Endometrial microvascular endothelial cells (primary cell): ENCODE measurements at regions not wholly inside any gene's neighbourhood (a gene's known extent, or its start where the extent isn't known, plus 50 kb on each side); places are given as distances from the start of the nearest gene placed in this dataset.

Source experiments
- in situ Hi-C: cut with HindIII; loops from 2 replicates; pipeline ENCODE4 v1.10.0; 2017; ENCODE audit warnings: low sequenced_read_pairs, low pct_unique_long_range_greater_than_20kb; ENCODE audit errors: inconsistent ontology term

DNA sequence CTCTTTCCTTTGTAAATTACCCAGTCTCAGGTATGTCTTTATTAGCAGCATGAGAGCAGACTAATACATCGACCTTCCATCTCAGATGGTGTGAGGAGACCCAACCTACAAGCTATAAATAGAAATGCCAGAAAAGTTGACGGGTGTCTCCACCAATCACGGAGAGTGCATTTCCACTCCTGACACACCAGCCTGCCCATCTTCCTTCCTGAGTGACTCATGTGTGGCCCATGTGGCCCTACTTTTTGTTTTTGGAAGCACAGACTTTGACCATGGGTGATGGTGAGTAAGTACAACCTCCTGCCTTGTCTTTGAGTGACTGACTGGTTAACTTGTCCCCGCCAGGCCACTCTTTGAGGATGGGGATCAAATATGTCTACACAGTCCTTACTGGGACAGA lies 147.0 kb downstream of the OAT start:
- in situ Hi-C loops, result no loop called here

DNA sequence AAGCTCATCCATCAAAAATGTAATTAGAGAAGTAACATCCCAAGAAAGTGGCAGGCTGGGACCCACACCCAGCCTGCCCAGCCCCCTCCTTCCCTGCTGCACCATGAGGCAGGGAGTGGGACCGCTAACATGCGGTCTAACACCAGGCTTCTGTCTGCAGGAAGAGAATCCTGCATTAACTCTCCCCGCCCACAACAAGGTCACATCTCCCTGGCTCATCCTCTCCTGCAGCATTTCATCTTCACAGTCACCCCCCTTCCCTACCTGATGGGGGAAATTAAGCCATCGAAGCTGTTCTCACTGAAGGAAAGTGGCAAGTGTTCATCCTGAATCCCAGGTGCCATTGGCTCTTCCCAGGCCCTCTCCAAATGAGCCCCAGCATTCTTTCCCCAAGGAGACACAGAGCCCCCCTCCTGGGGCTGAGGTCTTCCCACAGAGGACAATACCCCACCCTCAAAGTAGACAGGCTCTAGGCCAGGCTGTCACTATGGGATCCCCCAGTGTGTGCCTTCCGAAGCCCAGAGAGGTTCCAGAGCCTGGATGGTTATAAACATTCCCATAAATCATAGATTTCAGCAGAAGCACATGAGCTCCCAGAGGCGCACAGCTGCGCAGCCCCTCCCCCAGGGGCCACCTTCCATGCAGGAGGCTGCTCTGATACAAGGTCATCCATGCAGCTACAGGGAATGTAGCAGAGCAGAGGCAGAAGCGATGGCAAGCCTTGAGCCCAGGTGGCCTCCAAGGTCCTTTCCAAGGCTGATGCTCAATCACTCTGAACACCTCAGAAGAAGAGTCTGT lies 148.0 kb downstream of the OAT start:
- in situ Hi-C loops, result no loop called here

DNA sequence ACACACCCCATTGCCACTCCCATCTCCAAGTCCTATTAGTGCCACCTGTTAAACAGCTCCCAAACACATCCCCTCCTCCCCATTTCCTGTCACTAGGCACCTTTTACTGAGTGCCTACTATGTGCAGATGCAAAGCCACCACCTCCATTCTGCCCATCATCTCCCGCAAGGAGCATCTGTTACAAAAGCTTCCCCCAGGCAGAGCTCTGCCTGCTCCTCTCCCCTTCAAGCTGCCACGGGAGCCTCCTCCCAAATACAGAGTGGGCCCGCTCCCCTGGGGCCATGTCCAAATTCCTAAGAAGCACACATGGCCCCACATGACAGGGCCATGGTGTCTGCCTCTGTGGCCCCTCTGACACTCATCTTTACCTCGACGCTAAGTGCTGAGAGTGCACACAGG lies 149.7 kb downstream of the OAT start:
- in situ Hi-C loops, result no loop called here

DNA sequence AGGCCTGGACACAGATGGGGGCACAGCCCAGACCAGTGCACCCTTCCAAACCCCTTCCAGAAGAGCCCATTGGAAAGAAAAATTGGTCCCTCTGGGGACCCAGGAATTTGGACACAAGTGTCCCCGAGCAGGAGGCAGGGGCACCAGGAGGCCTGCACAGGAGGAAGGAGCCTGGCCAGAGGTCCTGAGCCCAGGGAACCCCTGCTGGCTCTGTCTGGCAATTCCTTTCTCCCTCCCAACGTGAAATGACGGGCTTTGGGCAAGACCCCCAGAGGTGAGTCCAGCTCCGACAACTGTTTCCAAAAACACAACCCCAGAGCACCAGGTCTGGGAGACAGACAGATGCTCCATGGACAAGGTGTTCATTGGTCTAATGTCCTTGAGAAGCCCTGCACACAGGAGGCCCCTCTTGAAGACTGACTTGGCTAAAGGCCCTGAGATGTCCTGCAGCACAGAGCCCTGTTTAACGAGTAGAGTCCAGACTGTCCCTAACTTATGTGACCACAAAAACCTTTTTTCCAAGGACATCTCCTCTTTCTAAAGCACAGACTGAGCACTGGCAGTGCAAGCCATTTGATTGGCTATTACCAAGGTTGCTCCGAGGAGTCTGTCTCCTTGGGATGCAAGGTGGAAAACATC lies 150.7 kb downstream of the OAT start:
- in situ Hi-C loops, result no loop called here

DNA sequence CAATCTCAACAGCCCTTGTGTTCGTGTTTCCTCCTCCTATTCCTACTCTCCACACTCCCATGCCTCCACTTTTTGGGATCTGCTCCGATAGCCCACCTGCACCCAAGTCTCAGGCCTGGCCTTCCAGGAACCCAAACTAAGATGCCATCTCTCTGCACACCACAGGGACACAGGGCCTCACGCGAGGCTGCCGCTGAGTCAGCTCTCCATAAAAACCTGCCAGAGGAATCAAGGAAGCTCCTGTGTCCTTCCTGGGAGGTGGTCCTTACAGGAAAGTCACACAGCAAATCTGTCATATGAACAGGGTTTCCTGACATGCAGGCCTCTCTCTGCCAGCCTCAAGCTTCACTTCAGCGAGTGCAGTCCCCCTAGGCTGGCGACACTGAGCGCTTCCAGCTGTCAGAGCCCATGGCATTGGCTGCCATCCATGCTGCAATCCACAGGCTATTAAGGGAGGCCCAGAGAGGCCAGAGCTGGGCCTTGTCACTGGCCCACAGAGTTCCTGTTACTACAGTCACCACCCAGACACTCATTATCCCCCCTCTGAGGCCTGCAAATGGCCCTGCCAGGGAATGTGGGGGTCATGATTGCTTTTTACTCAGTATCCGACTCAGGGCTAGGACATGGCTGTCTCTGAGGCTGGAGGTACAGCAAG lies 151.4 kb downstream of the OAT start:
- in situ Hi-C loops, result no loop called here

DNA sequence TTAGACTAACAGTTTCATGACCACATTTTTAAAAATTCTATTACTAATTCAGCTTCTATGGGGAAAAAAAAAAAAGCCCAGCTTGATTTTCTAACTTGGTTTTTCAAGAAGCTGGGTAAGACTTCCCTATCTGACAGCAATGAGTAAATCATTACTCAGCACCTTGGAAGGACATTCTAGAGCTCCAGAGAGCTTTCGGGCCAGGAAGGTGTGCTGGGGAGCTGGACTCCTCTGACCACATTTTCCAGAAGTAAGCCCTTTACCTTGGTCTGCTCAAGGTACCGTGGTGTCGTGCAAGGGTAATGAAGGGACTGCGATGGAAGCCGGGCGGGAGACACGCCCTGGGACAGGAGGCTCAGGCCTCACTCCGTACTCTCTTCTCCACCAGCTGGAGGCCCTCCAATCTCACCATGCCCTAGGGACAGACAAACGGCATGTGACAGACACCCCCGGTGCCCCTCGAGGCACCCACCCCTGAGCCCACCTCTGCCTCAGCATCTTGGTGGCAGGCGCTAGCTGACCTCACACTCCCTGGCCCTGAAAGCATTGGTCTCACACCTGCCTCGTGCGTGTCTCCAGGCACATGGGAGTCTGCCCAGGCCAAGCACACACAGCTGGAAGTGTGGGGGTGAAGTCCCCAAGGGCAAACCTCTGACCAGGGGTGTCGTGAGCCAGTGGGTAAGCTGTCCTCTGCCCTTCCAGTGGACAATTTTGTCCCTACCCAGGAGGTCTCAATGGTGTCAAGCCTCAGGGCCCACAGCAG lies 152.1 kb downstream of the OAT start:
- in situ Hi-C loops, result no loop called here

DNA sequence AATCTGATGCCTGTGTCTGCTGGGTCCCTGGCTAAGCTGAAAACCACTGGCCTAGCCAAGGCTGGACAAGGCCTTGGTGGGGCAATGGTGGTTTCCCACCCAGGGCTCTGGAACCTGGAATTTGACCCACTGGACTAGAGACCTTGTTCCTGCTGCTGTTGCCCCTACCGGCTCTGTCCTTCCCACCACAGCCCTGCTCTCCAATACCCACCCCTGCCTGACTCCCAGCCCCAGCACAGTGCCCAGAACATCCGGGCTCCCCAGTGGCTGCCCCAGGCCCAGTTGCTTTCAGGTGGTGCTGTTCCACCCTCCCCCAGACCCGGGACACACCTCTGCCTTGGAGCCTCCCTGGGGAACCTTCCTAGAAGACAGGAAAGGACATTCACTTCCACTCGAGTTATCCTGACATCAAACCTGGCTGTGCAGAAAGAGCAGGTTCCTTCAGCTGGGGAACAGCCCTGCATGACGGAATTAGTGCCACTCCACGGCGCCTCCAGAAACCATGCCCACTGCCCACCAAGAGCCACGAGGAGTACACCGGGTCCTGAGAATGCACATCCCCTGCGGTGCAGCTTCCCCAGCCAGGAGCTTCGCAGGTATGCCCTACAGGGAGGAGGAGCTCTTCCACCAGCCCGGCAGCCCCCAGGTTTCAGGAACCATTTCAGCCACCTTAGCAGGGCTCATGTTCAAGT lies 152.8 kb downstream of the OAT start:
- in situ Hi-C loops, result no loop called here

DNA sequence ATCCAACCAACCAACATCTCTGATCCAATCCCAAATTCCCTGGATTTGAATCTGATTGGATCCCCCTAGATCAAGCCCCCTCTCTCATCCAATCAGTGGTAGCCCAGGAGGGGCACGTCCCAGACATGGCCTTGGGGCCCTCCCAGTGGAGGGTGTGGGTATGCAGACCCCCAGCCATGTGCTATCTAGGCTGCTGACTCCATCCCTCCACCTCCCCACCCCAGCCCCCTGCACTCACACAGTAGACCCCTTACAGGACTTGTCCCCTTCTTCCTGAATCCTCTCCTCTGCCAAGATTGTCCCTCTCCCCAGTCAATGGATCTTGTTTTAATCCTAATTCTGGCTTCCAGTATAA lies 153.4 kb downstream of the OAT start:
- in situ Hi-C loops, result no loop called here

DNA sequence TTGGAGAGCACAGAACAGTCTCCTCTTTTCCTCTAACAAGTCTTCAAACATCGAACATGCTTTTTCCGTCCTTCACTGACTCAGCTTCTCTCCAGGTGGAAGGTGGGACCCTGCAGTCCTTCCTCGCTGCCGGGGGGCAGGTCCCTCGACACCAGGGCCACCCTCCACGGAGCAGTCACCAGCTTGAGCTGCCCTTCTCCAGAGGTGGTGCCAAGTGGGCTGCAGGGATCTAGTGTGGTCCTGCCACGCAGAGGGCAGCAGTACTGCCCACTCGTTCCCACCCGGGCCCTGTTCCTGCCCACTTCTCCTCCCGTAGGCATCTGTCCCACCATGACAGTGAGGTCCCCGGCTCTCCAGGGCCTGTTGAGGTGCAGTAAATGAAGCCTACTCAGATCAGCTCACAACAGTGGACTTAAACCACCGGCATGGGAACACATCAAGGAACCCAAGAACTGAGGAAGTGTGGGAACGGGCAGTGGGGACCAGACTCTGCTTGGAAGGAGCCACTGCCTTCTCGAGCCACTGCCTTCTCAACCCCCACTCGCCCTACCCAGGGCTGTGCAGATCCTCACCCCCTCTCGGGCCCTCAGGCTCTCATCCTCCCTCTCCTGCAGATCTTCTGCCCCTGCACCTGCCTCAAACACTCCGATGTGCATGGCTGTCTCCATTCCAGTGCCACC lies 153.9 kb downstream of the OAT start:
- in situ Hi-C loops, result no loop called here

DNA sequence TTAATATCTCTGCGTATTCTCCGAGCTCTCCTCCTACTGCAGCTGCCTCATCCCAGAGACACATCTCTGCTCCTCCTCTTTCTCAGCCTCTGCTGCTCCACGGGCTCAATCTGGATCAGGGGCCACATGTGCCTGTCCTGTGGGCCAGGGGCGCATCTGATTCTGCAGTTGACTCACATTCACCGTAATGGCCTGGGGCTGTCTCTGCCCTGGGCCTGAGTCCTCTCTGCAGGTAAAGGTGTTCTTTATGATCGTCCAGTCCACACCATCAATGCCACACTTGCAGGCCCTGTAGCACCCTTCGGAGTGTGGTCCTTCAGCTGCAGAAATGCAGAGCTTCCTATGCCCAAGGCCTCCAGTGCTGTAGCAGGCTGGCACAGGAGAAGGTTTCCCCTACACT lies 154.5 kb downstream of the OAT start:
- in situ Hi-C loops, result no loop called here

DNA sequence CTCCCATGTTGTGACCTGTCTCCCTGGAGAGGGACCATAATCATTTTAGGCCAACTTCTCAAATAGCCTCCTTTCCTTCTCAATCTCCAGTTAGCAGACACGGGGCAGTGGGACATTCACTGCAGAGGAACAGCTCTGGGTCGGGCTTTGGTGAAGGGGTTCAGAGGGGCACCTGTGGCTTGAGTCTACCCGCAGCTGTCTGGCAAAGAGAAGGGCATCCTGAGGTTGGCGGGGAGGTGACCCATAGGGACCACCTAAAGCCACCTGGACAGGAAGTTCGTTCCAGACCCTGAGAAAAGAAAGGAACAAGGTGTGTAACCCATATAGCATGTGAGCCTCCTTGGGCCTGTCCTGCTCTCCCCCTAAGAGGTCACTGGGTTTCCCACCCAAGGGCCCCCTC lies 155.0 kb downstream of the OAT start:
- in situ Hi-C loops, result no loop called here

DNA sequence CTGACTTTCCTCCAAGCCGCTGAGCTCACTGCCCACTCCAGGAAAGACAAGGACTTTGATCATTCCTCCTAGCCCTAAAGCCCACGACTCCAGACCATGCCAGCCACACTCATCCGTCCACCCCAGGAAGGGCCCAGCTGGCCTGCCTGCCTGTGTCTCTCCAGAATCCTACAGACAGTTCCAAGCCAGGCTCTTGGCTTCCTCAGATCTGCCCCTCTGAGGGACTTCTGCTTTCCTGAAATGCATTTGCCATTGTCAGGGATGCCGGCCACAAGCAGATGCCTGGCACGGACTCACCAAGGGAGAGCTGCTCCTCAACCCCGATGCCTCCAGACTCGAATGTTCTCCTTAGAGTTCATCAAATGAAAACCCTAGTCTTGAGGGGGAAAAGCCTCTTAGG lies 155.8 kb downstream of the OAT start:
- in situ Hi-C loops, result no loop called here

DNA sequence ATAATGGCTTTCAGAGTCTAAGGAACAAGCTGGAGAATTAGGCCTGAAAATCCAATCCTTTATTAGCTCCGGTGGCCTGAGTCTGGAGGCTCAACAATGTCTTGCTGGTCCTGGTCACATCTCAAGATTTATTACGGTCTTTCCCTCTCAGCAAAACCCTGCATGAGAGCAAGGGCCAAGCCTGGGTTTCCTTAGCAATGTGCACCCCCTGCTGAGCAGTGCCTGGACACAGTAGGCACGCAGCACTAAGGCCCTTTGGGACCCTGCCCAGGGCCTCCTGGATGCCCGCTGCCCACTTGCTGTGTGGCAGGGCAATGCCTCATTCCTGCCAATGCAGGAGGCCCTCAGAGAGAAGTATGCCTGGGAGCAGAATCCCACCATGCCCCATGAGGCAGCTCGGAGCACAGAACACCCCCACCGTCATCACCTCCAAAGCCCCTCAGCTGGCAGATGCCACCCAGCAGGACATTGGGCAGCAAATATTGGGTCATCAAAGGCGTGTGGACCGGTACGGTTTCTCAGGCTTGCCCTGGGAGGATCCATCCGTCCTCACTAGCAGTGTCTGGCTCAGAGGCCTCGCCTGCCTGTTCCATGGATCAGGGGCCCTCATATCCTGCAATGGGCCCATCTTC lies 156.4 kb downstream of the OAT start:
- in situ Hi-C loops, result no loop called here

DNA sequence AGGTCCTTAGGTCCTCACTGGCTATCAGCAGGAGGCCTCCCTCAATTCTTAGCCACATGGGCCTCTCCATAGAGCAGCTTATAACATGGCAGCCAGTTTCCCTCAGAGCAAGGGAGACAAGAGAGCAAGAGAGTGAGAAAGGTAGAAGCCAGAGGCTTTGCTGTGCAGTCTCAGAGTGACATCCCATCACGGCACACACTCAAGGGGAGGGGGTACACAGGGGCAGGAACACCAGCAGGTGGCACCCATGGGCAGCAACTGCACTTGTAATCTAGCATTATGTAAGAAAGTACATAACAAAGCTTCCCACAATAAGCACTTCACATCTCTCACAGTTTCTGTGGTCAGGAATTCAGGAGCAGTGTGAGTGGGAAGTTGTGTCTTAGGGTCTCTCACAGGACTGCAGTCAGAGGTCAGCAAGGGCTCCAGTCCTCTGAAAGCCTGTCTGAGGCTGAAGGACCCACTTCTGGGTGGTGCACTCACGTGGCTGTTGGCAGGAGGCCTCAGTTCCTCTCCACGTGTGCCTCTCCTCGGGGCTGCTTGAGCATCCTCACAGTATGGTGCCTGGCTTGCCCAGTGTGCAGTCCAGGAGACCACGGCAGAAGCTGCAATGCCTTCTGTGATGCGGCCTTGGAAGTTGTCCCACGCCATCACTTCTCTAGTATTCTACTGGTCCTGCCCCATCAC lies 159.4 kb downstream of the OAT start:
- in situ Hi-C loops, result no loop called here

DNA sequence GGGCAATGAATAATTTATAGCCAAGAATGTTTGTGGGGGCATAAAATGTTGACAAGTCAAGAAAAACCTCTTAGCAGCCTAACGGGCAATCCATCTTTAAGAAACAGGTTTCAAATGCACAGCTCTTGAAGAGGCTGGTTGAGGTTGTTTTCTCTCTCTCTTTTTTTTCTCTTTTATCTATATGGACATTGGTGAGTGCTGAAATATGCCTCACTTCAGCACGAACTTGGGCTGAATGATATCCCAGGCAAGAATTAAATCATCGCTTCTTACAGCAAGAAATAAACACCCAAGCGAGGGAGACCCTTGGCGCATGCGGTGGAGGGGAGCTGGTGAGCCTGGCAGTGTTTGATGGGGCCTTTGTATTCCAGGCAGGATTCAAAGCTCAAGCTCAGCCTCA lies 160.9 kb downstream of the OAT start:
- in situ Hi-C loops, result no loop called here

DNA sequence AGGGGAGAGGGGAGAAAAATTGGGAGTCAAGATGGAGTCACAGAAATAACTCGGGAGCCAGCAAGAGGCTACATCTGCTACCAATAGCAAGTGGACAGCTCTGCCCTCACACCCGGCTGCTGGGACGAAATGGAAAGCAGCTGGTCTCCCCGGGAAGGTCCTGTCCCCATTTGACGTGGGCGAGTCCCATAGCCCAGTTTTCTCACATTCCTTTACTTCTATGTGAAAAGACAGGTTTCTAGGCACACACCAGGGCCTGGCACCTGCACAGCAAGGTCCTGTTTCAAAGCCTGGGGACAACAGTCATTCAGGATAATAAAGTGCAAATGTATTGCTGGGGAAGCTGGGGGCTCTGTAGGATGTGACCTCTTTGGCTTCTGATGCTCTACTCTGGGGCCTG lies 162.6 kb downstream of the OAT start:
- in situ Hi-C loops, result no loop called here

DNA sequence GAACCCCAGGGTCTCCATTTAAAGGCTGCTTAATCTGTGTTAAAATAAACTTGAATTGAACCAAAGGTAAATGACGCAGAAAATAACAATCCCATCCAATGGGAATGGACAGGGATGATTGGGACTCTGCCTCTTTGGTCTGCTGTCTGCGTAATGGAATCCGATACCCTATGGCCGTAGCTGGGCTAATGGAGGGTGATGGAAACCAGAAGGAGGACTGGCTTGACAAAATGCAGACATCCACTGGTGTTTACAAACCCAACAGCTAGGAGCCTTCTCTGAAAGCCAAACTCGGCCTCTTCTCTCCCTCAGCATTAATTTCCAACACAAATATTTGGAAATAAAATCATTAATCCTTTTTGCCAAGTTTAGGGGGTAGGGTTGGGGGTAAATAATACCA lies 162.2 kb upstream of the CHST15 start:
- in situ Hi-C loops, result no loop called here

DNA sequence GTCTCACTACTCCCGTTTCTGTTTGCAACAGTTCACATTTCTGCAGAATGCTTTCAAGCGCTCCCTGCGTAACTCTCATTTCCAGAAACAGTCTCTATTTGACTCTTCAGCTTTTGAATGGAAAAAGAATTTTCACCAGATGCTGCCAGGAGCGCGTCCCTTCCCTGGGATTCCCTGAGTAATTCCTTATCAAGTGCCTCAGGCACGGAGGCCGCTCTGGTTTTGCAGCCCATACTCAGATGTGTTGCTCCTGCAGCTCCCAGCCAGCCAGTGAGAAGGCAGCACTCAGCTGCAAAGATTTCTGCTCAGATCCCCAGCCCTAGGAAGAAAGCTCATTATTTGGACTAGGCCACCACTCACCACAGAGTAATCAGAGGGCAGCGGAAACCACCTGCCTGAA lies 161.1 kb upstream of the CHST15 start:
- in situ Hi-C loops, result no loop called here
